ENCODE measurements at regions not wholly inside any gene's neighbourhood (a gene's known extent, or its start where the extent isn't known, plus 50 kb on each side); places are given as distances from the start of the nearest gene placed in this dataset.

GRCh38 chr13:87138866-87139265 lies 532.3 kb upstream of the SLITRK5 start:
- ChIA-PET CTCF (no interaction called here), POLR2A (no interaction called here)
- DNase-seq (ENCODE audit: extremely low spot score): peak; percentile 28
- TF ChIP-seq TARDBP (IDR thresholded peaks at IDR 0.05) (no peak), CTBP1 (IDR thresholded peaks at IDR 0.05; ENCODE audit: borderline replicate concordance) (no peak), ARNT (IDR thresholded peaks at IDR 0.05) (no peak), SUZ12 (IDR thresholded peaks at IDR 0.05) (no peak), ELF4 (IDR thresholded peaks at IDR 0.05) (no peak), HDGF (IDR thresholded peaks at IDR 0.05; ENCODE audit: borderline replicate concordance) (no peak), SP1 (IDR thresholded peaks at IDR 0.05) (no peak), FOXA1 (IDR thresholded peaks at IDR 0.05) (no peak), L3MBTL2 (conservative IDR thresholded peaks at IDR 0.05) (no peak), LEF1 (IDR thresholded peaks at IDR 0.05; ENCODE audit: borderline replicate concordance) (no peak), FOXK2 (IDR thresholded peaks at IDR 0.05) (no peak), FOXM1 (IDR thresholded peaks at IDR 0.05; ENCODE audit: borderline replicate concordance) (no peak), BHLHE40 (IDR thresholded peaks at IDR 0.05; ENCODE audit: borderline replicate concordance) (no peak), ZNF384 (IDR thresholded peaks at IDR 0.05) (no peak), PKNOX1 (IDR thresholded peaks at IDR 0.05) (no peak)

- TF ChIP-seq ELF4 (IDR thresholded peaks at IDR 0.05): no peak
- TF ChIP-seq TARDBP (IDR thresholded peaks at IDR 0.05): no peak
- no peak for TF ChIP-seq SUZ12 (IDR thresholded peaks at IDR 0.05)
- TF ChIP-seq PKNOX1 (IDR thresholded peaks at IDR 0.05): no peak
- no peak for TF ChIP-seq BHLHE40 (IDR thresholded peaks at IDR 0.05; ENCODE audit: borderline replicate concordance)
- TF ChIP-seq HDGF (IDR thresholded peaks at IDR 0.05; ENCODE audit: borderline replicate concordance): no peak
- TF ChIP-seq LEF1 (IDR thresholded peaks at IDR 0.05; ENCODE audit: borderline replicate concordance): no peak
- TF ChIP-seq L3MBTL2 (conservative IDR thresholded peaks at IDR 0.05): no peak
- TF ChIP-seq SP1 (IDR thresholded peaks at IDR 0.05): no peak
- TF ChIP-seq ZNF384 (IDR thresholded peaks at IDR 0.05): no peak
- no peak for TF ChIP-seq FOXA1 (IDR thresholded peaks at IDR 0.05)
- TF ChIP-seq NFRKB (IDR thresholded peaks at IDR 0.05): no peak
- no peak for TF ChIP-seq FOXM1 (IDR thresholded peaks at IDR 0.05; ENCODE audit: borderline replicate concordance)
- no peak for TF ChIP-seq ARNT (IDR thresholded peaks at IDR 0.05)
- TF ChIP-seq FOXK2 (IDR thresholded peaks at IDR 0.05): no peak
- no peak for TF ChIP-seq CTBP1 (IDR thresholded peaks at IDR 0.05; ENCODE audit: borderline replicate concordance)
- ChIA-PET CTCF (no interaction called here), POLR2A (no interaction called here)
- DNase-seq (ENCODE audit: extremely low spot score): no peak
Observed at GRCh38 chr13:87147076-87147475, 524.1 kb upstream of the SLITRK5 start.

- CTCF ChIA-PET: no interaction called here
- TF ChIP-seq ELF4 (IDR thresholded peaks at IDR 0.05): no peak
- no peak for TF ChIP-seq FOXA1 (IDR thresholded peaks at IDR 0.05)
- no peak for TF ChIP-seq SP1 (IDR thresholded peaks at IDR 0.05)
- TF ChIP-seq SUZ12 (IDR thresholded peaks at IDR 0.05): no peak
- no peak for TF ChIP-seq CTBP1 (IDR thresholded peaks at IDR 0.05; ENCODE audit: borderline replicate concordance)
- TF ChIP-seq ARNT (IDR thresholded peaks at IDR 0.05): no peak
- no peak for TF ChIP-seq PKNOX1 (IDR thresholded peaks at IDR 0.05)
- TF ChIP-seq NFRKB (IDR thresholded peaks at IDR 0.05): no peak
- no peak for TF ChIP-seq BHLHE40 (IDR thresholded peaks at IDR 0.05; ENCODE audit: borderline replicate concordance)
- no peak for TF ChIP-seq FOXM1 (IDR thresholded peaks at IDR 0.05; ENCODE audit: borderline replicate concordance)
- TF ChIP-seq TARDBP (IDR thresholded peaks at IDR 0.05): no peak
- no peak for TF ChIP-seq FOXK2 (IDR thresholded peaks at IDR 0.05)
- no peak for TF ChIP-seq ZNF384 (IDR thresholded peaks at IDR 0.05)
- no peak for TF ChIP-seq L3MBTL2 (conservative IDR thresholded peaks at IDR 0.05)
- TF ChIP-seq LEF1 (IDR thresholded peaks at IDR 0.05; ENCODE audit: borderline replicate concordance): no peak
- no peak for TF ChIP-seq HDGF (IDR thresholded peaks at IDR 0.05; ENCODE audit: borderline replicate concordance)
- DNase-seq (ENCODE audit: extremely low spot score): no peak
- POLR2A ChIA-PET: no interaction called here
Observed at GRCh38 chr13:87153371-87153770, 517.8 kb upstream of the SLITRK5 start.

- ChIA-PET POLR2A (no interaction called here), CTCF (interaction anchor here (0.7 kb wide), 1 partner anchor 13 kb away, joined by 4 read pairs; no protein-coding TSS in a partner anchor)
- DNase-seq (ENCODE audit: extremely low spot score): no peak
- no peak for TF ChIP-seq FOXA1 (IDR thresholded peaks at IDR 0.05)
- TF ChIP-seq TARDBP (IDR thresholded peaks at IDR 0.05): no peak
- TF ChIP-seq SUZ12 (IDR thresholded peaks at IDR 0.05): no peak
Observed at GRCh38 chr13:87166348-87166747, 504.8 kb upstream of the SLITRK5 start.

- ChIA-PET POLR2A (no interaction called here), CTCF (no interaction called here)
- DNase-seq (ENCODE audit: extremely low spot score): no peak
- TF ChIP-seq FOXA1 (IDR thresholded peaks at IDR 0.05) (no peak), SP1 (IDR thresholded peaks at IDR 0.05) (no peak), ARNT (IDR thresholded peaks at IDR 0.05) (no peak), LEF1 (IDR thresholded peaks at IDR 0.05; ENCODE audit: borderline replicate concordance) (no peak), TARDBP (IDR thresholded peaks at IDR 0.05) (no peak), HDGF (IDR thresholded peaks at IDR 0.05; ENCODE audit: borderline replicate concordance) (no peak), CTBP1 (IDR thresholded peaks at IDR 0.05; ENCODE audit: borderline replicate concordance) (no peak), ELF4 (IDR thresholded peaks at IDR 0.05) (no peak), SUZ12 (IDR thresholded peaks at IDR 0.05) (no peak), ZNF384 (IDR thresholded peaks at IDR 0.05) (no peak), L3MBTL2 (conservative IDR thresholded peaks at IDR 0.05) (no peak), FOXK2 (IDR thresholded peaks at IDR 0.05) (no peak), PKNOX1 (IDR thresholded peaks at IDR 0.05) (no peak), FOXM1 (IDR thresholded peaks at IDR 0.05; ENCODE audit: borderline replicate concordance) (no peak), NFRKB (IDR thresholded peaks at IDR 0.05) (no peak), BHLHE40 (IDR thresholded peaks at IDR 0.05; ENCODE audit: borderline replicate concordance) (no peak)
Observed at GRCh38 chr13:87168390-87168789, 502.8 kb upstream of the SLITRK5 start.
